HFF-Myc (cell line): ENCODE measurements at regions not wholly inside any gene's neighbourhood (a gene's known extent, or its start where the extent isn't known, plus 50 kb on each side); places are given as distances from the start of the nearest gene placed in this dataset.
A peak's percentile ranks its signal among the peaks of the same experiment; 100 is the strongest.

Experiments
- DNase-seq: peaks from one replicate; pipeline ENCODE4 v3.0.0-alpha.2; 2011; ENCODE audit warnings: low read depth; ENCODE audit errors: extremely low read depth
- H3K4me3 ChIP-seq: replicated peaks from 2 replicates; pipeline ENCODE4 v1.5.1; 2011; ENCODE audit warnings: low read depth, mild to moderate bottlenecking, control low read depth, low read length
- CTCF ChIP-seq: IDR thresholded peaks from 2 replicates; pipeline ENCODE4 v1.5.1; 2012; ENCODE audit warnings: mild to moderate bottlenecking, low read depth, low read length, control low read depth; ENCODE audit errors: missing control alignments

DNA sequence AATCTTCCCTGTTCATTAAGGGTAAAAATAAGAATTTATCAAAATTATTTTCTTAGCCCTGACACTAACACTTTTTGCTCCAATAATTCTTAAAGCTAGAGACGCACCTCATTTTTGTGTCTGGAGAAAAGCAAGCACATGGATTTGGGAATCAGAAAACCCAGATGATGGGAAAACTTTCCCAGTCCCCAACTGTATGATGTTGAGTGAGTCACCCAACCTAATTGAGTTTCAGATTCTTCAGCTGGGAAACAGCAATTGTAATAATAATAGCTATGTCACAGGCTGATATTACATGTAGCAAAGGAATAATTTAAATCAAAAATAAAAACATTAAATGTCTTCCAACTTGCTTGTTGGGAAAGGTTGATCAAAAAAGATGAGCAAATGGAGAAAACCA, 159.0 kb downstream of the MIS18A start:
- DNase-seq, result no peak
- no peak for TF ChIP-seq CTCF
- H3K4me3 ChIP-seq, result no peak overlapping the region

DNA sequence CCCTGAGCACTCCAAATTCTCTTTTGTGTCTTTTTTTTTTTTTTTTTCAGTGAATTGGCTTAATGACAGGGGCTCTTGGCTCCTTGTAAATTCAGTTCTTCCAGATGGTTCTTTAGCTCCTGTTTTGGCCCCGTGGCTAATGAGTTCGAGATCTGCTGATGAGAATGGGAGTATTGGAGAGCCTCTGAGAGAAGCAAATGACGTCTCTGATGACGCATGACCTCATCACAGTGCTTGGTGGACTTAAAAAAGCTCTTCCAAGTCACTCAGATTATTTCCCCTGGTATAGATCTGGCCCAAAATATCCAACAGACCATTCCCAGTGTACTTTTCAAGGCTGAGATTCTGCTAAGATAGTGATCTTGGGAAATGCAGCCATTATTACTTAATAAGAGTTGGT, 159.5 kb downstream of the MIS18A start:
- TF ChIP-seq CTCF, result no peak
- H3K4me3 ChIP-seq, result no peak overlapping the region
- DNase-seq, result no peak

DNA sequence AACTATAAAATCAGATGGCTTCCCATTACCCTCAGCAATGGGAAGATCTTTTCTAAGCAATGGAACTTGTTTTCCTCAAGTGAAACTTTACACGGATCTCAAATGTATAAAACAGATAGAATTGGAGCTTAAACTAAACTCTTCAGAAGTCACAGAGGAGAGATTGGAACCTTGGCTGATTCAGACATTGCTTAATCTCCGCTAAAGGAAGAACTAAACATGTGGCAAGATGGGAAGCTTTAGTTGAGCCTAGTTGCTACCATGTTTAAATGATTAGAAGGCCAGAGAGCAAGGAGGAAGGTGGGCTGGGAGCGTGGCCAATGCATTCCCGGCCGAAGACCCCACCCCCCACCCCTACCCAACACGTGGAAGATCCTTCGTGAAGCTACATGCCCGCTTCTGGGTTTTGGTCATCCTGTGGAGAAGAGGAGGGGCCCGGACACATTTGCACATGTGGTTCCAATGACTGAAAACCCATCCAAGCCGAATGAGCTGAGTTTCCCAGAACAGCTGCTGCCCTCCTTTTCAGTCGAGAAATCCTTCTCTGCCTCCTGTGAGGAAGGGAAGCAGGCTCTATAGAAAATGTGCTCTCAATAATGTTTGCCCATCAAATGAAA, 164.3 kb downstream of the MIS18A start:
- TF ChIP-seq CTCF, result no peak
- DNase-seq, result peak; percentile 72
- H3K4me3 ChIP-seq, result no peak overlapping the region

GRCh38 chr21:32113486-32113885, 165.4 kb downstream of the MIS18A start:
- no peak overlapping the region for H3K4me3 ChIP-seq
- DNase-seq, result no peak
- TF ChIP-seq CTCF, result no peak

DNA sequence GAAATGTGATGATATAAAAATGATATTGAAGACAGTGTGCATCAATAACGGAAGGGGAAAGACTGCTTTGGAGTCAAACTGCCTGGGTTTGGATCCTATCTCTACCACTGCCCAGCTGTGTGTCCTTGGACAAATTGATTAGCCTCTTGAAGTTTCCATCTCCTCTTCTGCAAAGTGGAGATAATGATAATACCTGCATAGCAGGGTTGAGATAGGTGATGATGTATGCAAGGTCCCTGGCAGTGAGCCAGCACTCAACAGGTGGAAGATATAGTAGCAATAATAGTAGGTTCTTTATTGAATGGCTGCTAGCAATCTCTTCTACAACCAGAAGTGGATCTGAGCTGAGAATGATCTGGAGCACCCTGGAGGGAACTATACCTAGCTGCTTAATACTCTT, 166.7 kb downstream of the MIS18A start:
- H3K4me3 ChIP-seq, result no peak overlapping the region
- no peak for TF ChIP-seq CTCF

DNA sequence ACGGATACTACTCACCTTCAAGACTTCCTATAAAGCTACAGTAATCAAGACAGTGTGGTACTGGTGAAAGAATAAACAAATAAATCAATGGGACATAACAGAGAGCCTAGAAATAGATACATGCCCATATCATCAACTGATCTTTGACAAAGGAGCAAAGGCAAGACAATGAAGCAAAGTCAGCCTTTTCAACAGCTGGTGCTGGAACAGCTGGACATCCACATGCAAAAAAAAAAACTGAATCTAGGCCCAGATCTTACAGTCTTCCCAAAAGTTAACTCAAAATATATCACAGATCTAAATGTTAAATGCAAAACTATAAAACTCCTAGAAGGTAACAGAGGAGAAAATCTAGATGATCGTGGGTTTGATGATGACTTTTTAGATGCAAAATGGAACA, 170.3 kb downstream of the MIS18A start:
- no peak overlapping the region for H3K4me3 ChIP-seq
- TF ChIP-seq CTCF, result no peak
- DNase-seq, result no peak

More for the DNA sequence above, 166.7 kb downstream of the MIS18A start:
- DNase-seq, result no peak

- no peak overlapping the region for H3K4me3 ChIP-seq
- no peak for DNase-seq
- TF ChIP-seq CTCF, result no peak
Measured at GRCh38 chr21:32103361-32103760, 175.5 kb downstream of the MIS18A start.
